H54 (cell line): ENCODE measurements at regions not wholly inside any gene's neighbourhood (a gene's known extent, or its start where the extent isn't known, plus 50 kb on each side); places are given as distances from the start of the nearest gene placed in this dataset.

ENCODE experiments used
- DNase-seq: peaks from one replicate; pipeline ENCODE4 v3.0.0; 2011; ENCODE audit warnings: low spot score, mixed read lengths; ENCODE audit not compliant: insufficient read length
- FAIRE-seq: peaks from 3 replicates; lab custom pipeline; 2011; peaks lifted over from hg19 to GRCh38; lab: Jason Lieb, UNC
- POLR2A ChIP-seq: IDR thresholded peaks from 2 replicates; pipeline ENCODE4 v1.6.1; 2011; ENCODE audit warnings: low read depth, mild to moderate bottlenecking, low read length

DNA sequence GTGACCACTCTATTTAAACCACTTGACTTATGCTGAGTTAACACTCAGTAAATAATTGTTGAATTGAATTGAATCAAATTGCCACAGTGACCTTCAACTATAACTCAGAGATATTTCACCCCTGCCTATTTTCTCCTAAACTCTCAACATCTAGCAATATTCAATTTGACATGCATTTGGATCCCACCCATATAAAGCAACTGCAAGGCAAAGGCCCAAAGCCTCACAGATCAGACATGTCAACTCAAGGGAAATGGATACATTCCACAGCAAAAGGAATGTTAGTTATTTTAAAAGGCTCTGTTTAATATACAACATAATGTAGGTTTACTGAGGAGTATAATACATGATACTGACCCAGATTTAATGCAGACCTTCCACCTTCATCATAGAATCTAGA, 107.4 kb downstream of the KCTD12 start:
- TF ChIP-seq POLR2A: no peak
- DNase-seq: no peak
- FAIRE-seq: no peak

- no peak for FAIRE-seq
- no peak for DNase-seq
- no peak for TF ChIP-seq POLR2A
Observed at GRCh38 chr13:76777096-76777495, 109.1 kb downstream of the KCTD12 start.

DNA sequence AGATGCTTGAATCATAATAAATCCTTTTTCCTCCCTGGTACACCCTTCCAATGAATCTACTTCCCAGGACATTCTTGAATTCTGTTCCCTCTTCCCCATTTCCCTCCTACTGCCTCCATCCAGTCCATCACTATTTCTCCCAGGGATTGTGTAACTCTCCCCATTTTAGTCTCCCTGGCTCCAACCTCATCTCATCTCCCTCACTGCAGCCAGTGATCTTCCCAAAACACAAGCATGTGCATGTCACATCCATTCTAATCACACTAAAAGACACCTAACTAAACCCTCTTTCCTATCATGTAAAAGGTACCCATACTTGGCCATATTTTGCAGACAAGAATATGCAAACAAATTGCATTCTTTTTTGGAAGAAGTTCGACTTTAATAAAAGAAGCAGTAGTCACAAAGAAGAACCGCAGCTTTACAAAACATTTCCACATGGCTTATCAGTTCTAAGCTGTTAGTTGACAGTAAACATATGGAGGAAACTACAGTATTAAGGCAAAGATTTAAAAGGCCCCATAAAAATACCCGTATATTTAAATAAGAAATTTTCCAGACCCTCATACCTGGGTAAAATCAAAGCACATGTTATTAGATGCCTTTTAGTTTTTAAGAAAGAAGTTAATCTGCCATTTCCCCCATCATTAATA, 111.0 kb downstream of the KCTD12 start:
- FAIRE-seq (no peak), DNase-seq (no peak)
- TF ChIP-seq POLR2A: no peak

DNA sequence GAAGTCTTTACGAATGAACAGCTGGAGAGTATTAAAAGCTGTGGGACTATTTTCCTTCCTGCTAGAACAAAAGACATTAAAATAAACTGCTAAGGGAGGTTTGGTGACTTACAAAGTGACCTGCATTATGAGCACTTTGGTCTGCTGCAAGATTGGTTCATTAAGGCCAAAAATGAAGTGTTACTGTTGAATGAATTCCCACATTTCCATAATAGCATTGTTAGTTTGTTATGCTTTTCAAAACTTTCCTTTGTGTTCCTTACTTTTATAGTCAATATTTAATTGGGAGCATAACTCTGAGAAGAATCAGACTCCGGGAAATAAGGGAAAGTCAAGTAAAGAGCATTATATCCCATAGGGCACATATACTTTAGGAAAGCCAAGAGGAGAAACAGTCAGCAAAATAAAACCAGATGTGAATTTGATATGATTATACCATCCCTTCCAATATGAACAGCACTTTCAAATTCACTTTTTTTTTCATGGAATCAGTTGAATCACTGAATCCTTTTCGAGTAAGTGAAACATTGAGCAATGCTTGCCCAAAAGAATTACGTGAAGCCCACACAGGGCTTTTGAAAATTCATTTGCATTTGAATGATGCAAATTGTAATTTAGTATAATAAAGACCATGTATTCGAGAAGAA, 112.6 kb downstream of the KCTD12 start:
- TF ChIP-seq POLR2A: no peak
- FAIRE-seq (no peak), DNase-seq (no peak)

DNA sequence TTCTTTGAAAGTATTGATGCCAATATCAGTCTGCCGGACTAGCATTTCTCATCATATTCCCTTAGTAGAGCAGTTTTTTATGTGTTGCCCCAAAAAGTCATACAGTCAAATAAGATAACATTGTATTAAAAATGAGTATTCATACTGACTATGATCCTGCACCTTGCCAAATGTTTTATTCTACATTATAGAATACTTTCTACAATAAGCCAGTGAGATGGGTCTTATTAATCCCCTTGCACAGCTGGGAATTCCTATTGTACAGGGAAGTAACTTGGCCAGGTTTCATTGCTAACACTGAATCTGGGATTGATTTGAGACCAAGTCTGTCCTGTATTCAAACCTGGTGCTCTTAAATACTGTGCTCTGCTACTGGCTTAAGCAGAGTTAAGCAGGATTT, 114.0 kb downstream of the KCTD12 start:
- FAIRE-seq (no peak), DNase-seq (no peak)
- TF ChIP-seq POLR2A: no peak

DNA sequence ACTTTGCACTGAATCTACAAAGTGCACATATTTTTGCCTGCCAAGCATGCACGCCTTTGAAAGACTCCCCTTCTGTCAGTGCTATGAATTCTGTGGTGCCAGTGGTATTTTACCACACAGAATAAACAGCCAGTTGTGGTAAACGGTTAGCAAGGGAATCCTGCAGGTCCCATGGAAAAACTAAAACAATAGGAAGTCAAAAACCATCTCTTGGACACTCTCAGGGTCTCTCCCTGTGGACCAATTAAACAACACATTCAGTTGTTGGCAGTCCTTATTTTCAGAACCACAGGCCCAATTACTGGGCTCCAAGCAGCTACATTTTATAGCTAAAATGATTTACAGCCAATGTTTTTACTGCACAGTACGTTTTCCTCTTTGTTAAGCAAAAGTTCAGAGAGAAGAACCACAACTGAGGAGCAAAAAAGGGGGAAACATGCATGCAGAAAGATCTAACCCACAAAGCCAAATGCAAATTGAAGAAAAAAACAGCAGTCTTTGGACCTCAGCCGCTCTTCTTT, 116.9 kb downstream of the KCTD12 start:
- FAIRE-seq: no peak
- no peak for TF ChIP-seq POLR2A
- DNase-seq: no peak

- FAIRE-seq: no peak
- TF ChIP-seq POLR2A: no peak
- no peak for DNase-seq
Observed at GRCh38 chr13:76768384-76768783, 117.8 kb downstream of the KCTD12 start.

DNA sequence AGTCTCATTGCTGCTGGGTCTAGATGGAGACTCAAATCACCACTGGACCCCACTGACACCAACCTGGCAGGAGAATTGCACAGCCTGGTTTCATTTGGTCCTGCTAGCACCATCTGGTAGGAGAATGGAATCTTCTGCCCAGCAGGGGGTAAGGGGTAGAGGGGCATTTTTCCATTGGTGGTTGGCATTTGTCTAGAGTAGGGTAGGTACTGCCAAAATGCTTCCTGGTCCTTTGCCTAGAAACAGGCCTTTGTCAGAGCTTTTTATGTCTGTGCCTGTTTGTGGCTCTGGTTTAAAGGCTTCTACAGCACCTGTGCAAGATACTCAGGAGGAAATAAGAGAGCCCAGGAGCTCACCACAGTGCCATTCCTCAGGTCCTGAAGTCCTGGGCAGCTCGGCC, 121.3 kb downstream of the KCTD12 start:
- no peak for TF ChIP-seq POLR2A
- FAIRE-seq (no peak), DNase-seq (no peak)

DNA sequence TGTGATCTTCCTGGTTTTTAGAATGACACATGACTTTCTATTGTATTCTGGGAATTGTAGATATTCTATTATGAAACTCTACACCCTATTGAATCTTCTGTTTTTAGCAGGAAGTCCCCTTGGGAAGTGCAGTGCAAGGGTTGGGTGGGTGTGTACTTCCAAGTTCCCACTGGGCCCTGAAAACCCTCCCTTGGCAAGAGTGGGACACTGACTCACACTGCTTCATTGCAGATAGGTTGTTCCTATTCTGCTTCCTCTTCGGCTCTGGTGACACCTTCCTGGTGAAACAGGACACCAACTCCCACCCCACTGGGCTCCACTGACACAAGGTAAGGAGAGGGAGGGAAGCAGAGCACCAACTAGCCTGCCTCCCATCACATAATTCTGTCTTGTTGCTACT, 121.8 kb downstream of the KCTD12 start:
- no peak for FAIRE-seq

DNA sequence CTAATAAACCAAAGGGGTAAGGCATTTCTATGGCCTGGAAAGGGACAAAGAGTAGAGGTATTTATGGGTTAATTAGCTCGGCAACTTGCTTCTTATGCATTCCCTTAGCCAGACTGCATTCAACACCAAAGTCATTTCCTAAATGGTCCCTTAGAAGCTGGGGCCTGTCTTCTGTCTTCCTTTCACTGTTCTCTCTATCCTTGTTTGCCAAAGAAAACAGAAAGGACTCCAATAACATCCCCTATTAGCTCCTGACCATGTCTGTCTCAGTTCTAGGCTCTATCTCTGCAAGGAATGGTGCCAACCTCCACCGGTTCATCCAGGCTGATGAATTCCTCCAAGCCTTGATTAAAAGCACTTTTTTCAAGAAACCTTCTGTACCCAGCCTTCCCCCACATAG, 123.5 kb downstream of the KCTD12 start:
- FAIRE-seq (no peak), DNase-seq (no peak)
- no peak for TF ChIP-seq POLR2A

More for the DNA sequence above, 121.8 kb downstream of the KCTD12 start:
- no peak for DNase-seq
- no peak for TF ChIP-seq POLR2A

- no peak for FAIRE-seq
- DNase-seq: no peak
- no peak for TF ChIP-seq POLR2A
Observed at GRCh38 chr13:76759877-76760276, 126.3 kb downstream of the KCTD12 start.

DNA sequence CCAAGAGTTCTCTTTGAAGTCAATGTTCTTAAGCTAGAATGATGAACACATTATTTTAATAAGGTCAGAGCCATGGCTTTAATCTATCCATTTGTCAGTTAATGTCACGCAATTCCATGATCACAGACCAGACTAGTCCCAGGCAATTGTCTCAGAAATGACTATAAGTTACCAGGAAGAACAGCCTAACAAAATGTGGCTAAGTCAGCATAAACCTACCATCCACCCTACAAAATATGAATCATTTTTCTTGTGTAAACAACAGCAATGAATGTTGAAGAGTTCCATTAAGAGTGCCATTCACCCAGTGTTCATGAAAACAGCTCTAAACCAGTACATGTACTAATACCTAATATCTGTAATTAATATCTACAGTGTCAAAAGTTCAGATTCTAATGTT, 127.5 kb downstream of the KCTD12 start:
- DNase-seq (no peak), FAIRE-seq (no peak)
- TF ChIP-seq POLR2A: no peak

DNA sequence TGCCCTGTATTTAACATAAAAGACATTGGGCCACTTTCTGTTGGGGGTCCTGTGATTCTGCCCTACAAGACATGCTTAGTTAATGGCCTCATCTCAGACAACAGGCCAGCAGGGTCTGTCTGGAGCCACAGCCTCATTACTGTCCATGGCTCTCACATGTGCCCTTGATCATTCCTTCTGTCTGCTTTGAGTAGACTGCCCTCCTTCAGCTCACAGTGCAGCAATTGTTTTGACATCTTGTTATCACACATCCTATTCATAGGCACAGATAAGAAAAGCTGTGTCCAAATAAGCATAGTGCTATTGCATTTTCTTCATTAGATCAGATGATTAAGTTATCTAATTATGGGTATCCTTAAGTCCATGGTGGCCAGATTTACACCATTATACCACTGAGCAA, 127.9 kb downstream of the KCTD12 start:
- FAIRE-seq (no peak), DNase-seq (no peak)
- no peak for TF ChIP-seq POLR2A

GRCh38 chr13:76756451-76756850, 129.8 kb downstream of the KCTD12 start:
- DNase-seq: no peak
- no peak for FAIRE-seq
- no peak for TF ChIP-seq POLR2A

- FAIRE-seq (no peak), DNase-seq (no peak)
- TF ChIP-seq POLR2A: no peak
Observed at GRCh38 chr13:76754414-76754813, 131.8 kb downstream of the KCTD12 start.

DNA sequence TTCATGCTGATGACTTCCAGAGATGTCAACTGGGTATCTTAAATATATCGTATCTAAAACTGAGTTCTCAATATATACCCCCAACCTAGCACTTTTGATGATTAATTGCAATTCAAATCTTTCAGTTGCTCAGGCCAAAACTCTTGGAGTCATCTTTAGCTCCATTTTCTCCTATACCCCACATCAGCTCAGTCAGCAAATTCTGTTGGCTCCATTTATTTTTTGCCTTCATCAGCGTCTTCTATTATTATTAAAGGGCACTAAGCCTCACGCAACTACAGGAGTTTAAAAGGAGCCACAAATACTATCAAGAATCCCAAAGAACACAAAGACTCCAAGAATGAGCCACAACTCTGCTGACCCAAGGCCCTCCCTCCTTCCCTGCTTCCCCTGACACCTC, 134.9 kb downstream of the KCTD12 start:
- FAIRE-seq (no peak), DNase-seq (no peak)
- TF ChIP-seq POLR2A: no peak
